Smooth muscle cell of the brain vasculature (primary cell): ENCODE measurements at regions not wholly inside any gene's neighbourhood (a gene's known extent, or its start where the extent isn't known, plus 50 kb on each side); places are given as distances from the start of the nearest gene placed in this dataset.
"Not testable (repeated sequence)": the region's sequence is repeated elsewhere in the genome, so short reads cannot be mapped to it uniquely, and the experiment has no call there.

Experiments
- DNase-seq: peaks from one replicate; pipeline ENCODE4 v3.0.0-alpha.2; 2012; ENCODE audit warnings: low read depth, low spot score

GRCh38 chr15:58357529-58358476 lies 74.0 kb upstream of the LIPC start:
- DNase-seq, result no peak

GRCh38 chr15:58360421-58361090 lies 71.2 kb upstream of the LIPC start:
- no peak for DNase-seq

- DNase-seq, result peak; percentile 85
These were observed 70.5 kb upstream of the LIPC start for GRCh38 chr15:58361273-58361759.

GRCh38 chr15:58362262-58362922 lies 69.4 kb upstream of the LIPC start:
- DNase-seq, result no peak

GRCh38 chr15:58363118-58363517 lies 68.7 kb upstream of the LIPC start:
- not testable (repeated sequence) for DNase-seq

GRCh38 chr15:58363673-58364072 lies 68.1 kb upstream of the LIPC start:
- DNase-seq, result not testable (repeated sequence)

- not testable (repeated sequence) for DNase-seq
These were observed 66.7 kb upstream of the LIPC start for GRCh38 chr15:58365098-58365497.

GRCh38 chr15:58369261-58369701 lies 62.5 kb upstream of the LIPC start:
- peak; percentile 52 for DNase-seq

GRCh38 chr15:58369956-58370355 lies 61.8 kb upstream of the LIPC start:
- no peak for DNase-seq

GRCh38 chr15:58374147-58374546 lies 57.6 kb upstream of the LIPC start:
- DNase-seq, result no peak

- no peak for DNase-seq
These were observed 54.6 kb upstream of the LIPC start for GRCh38 chr15:58377193-58377592.

GRCh38 chr15:58378241-58379085 lies 53.3 kb upstream of the LIPC start:
- no peak for DNase-seq

- not testable (repeated sequence) for DNase-seq
These were observed 52.3 kb upstream of the LIPC start for GRCh38 chr15:58379454-58379853.

GRCh38 chr15:58380280-58380945 lies 51.4 kb upstream of the LIPC start:
- no peak for DNase-seq

GRCh38 chr15:58381697-58382096 lies 50.1 kb upstream of the LIPC start:
- no peak for DNase-seq
